Liver (tissue), 8 donors: ENCODE measurements at regions not wholly inside any gene's neighbourhood (a gene's known extent, or its start where the extent isn't known, plus 50 kb on each side); places are given as distances from the start of the nearest gene placed in this dataset.

ENCODE experiments used
- DNase-seq: peaks from one replicate; pipeline ENCODE4 v3.0.0-alpha.2; 2017; ENCODE audit warnings: low spot score
- H3K27ac ChIP-seq, 2 donors: one replicate each; pipeline ENCODE4 v1.7.0; 2013; ENCODE audit warnings: inconsistent platforms in 2 of 2, low read length in 2 of 2, control low read depth in 1 of 2, low read depth in 1 of 2, mild to moderate bottlenecking in 1 of 2
- H3K27me3 ChIP-seq, 4 donors: one replicate each; pipeline versions ENCODE4 v1.6.1 to v1.7.0; 2013; ENCODE audit warnings: low read length in 3 of 4, inconsistent platforms in 1 of 4, mild to moderate bottlenecking in 1 of 4, moderate library complexity in 1 of 4; ENCODE audit not compliant: control insufficient read depth in 4 of 4, insufficient read depth in 4 of 4
- H3K36me3 ChIP-seq, 4 donors: one replicate each; pipeline versions ENCODE4 v1.6.1 to v1.7.0; 2013; ENCODE audit warnings: low read length in 3 of 4, mild to moderate bottlenecking in 3 of 4, low read depth in 1 of 4, moderate library complexity in 1 of 4; ENCODE audit not compliant: control insufficient read depth in 4 of 4, insufficient read depth in 3 of 4
- H3K4me1 ChIP-seq, 4 donors: one replicate each; pipeline versions ENCODE4 v1.6.1 to v1.7.0; 2013; ENCODE audit warnings: low read length in 3 of 4, mild to moderate bottlenecking in 3 of 4, moderate library complexity in 1 of 4; ENCODE audit not compliant: control insufficient read depth in 4 of 4, insufficient read depth in 4 of 4
- H3K4me3 ChIP-seq, 3 donors: one replicate each; pipeline versions ENCODE4 v1.6.1 to v1.7.0; 2013; ENCODE audit warnings: low read length in 3 of 3, control low read depth in 1 of 3, low read depth in 1 of 3, mild to moderate bottlenecking in 1 of 3
- H3K9ac ChIP-seq, 2 donors: one replicate each; pipeline ENCODE4 v1.7.0; 2013; ENCODE audit warnings: low read length in 2 of 2, mild to moderate bottlenecking in 2 of 2, moderate library complexity in 2 of 2, control low read depth in 1 of 2, low read depth in 1 of 2
- H3K9me3 ChIP-seq, 4 donors: one replicate each; pipeline versions ENCODE4 v1.6.1 to v1.7.0; 2013; ENCODE audit warnings: low read length in 3 of 4; ENCODE audit not compliant: control insufficient read depth in 4 of 4
- EGR1 ChIP-seq, 2 donors: IDR thresholded peaks; 2 replicates each; pipeline ENCODE4 v1.6.1; 2016 to 2018; ENCODE audit warnings: antibody characterized with exemption in 2 of 2, low read depth in 2 of 2
- FOXA1 ChIP-seq: IDR thresholded peaks from 2 replicates; pipeline ENCODE4 v1.6.1; 2016; ENCODE audit warnings: antibody characterized with exemption
- FOXA2 ChIP-seq: IDR thresholded peaks from 2 replicates; pipeline ENCODE4 v1.6.1; 2016; ENCODE audit warnings: antibody characterized with exemption
- GABPA ChIP-seq, 2 donors: IDR thresholded peaks in 1 of 2; conservative IDR thresholded peaks in 1 of 2; 2 replicates each; pipeline ENCODE4 v1.6.1; 2016; ENCODE audit warnings: antibody characterized with exemption in 2 of 2, mild to moderate bottlenecking in 1 of 2, moderate library complexity in 1 of 2
- HNF4A ChIP-seq, 2 donors: conservative IDR thresholded peaks; 2 replicates each; pipeline ENCODE4 v1.6.1; 2016; ENCODE audit warnings: antibody characterized with exemption in 2 of 2, mild to moderate bottlenecking in 2 of 2
- HNF4G ChIP-seq: IDR thresholded peaks from 2 replicates; pipeline ENCODE4 v1.6.1; 2016; ENCODE audit warnings: antibody characterized with exemption
- JUND ChIP-seq, 2 donors: IDR thresholded peaks; 2 replicates each; pipeline ENCODE4 v1.6.1; 2016; ENCODE audit warnings: antibody characterized with exemption in 2 of 2
- NR2F2 ChIP-seq: IDR thresholded peaks from 2 replicates; pipeline ENCODE4 v1.6.1; 2016; ENCODE audit warnings: antibody characterized with exemption
- RAD21 ChIP-seq, 2 donors: IDR thresholded peaks; 2 replicates each; pipeline ENCODE4 v1.6.1; 2016; ENCODE audit warnings: antibody characterized with exemption in 2 of 2, mild to moderate bottlenecking in 2 of 2
- RXRA ChIP-seq, 2 donors: IDR thresholded peaks; 2 replicates each; pipeline ENCODE4 v1.6.1; 2017 to 2018; ENCODE audit warnings: antibody characterized with exemption in 2 of 2, mild to moderate bottlenecking in 1 of 2
- SP1 ChIP-seq: IDR thresholded peaks from 2 replicates; pipeline ENCODE4 v1.6.1; 2018; ENCODE audit warnings: antibody characterized with exemption, mild to moderate bottlenecking
- TAF1 ChIP-seq: conservative IDR thresholded peaks from 2 replicates; pipeline ENCODE4 v1.6.1; 2016; ENCODE audit warnings: antibody characterized with exemption, mild to moderate bottlenecking
- YY1 ChIP-seq: IDR thresholded peaks from 2 replicates; pipeline ENCODE4 v1.6.1; 2016; ENCODE audit warnings: antibody characterized with exemption, mild to moderate bottlenecking
- WGBS: extraction: QIAGEN DNeasy Blood & Tissue Kit; methylation state at CpG from one replicate; pipeline ENCODE4 v1.1.7; 2013; 5-methylcytosine and 5-hydroxymethylcytosine counted together
- TF ChIP-seq, protein P1 (sequence below): fragments of 150-350 bp; IDR thresholded peaks from 2 replicates; pipeline ENCODE4 v1.5.1; 2017; ENCODE audit warnings: improper control_type of control experiment, low read depth, low read length; ENCODE audit not compliant: missing input control
- TF ChIP-seq, protein P2 (sequence below): IDR thresholded peaks from 2 replicates; pipeline ENCODE4 v1.6.1; 2016; ENCODE audit warnings: antibody characterized with exemption
- TF ChIP-seq, protein P3 (sequence below): IDR thresholded peaks from 2 replicates; pipeline ENCODE4 v1.6.1; 2016; ENCODE audit warnings: antibody characterized with exemption
- TF ChIP-seq, protein P4 (sequence below): IDR thresholded peaks from 2 replicates; pipeline ENCODE4 v1.6.1; 2016; ENCODE audit warnings: antibody characterized with exemption, mild to moderate bottlenecking
- TF ChIP-seq, protein P5 (sequence below): IDR thresholded peaks from 2 replicates; pipeline ENCODE4 v1.6.1; 2016; ENCODE audit warnings: antibody characterized with exemption
- donor health status: healthy.
- donor health status: healthy.
- donor health status: healthy.
- donor health status: healthy.
- donor health status: healthy.

DNA sequence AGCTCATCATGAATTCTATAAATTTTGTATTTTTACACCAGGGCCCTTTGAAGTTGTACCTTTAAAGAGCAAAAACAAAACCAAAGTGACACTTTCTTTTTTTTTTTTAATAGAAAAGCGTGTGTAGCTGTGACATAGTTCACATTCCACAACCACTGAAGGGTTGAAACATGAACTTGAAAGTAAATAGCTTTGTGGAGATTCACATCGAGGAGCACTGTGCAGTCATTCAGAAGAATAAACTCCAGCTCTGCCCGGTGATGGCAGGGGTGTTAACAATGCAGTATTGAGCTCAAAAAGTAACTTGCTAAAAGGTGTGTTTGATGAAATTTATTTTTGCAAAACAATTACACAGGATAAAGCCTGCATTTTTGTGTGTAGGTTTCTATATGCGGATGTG, 1166.2 kb downstream of the TBC1D22A start:
- no peak overlapping the region for H3K4me3 ChIP-seq
- H3K27me3 ChIP-seq, result peaks cover 0 to 4% (median 0%) of the 10 kb centered on the region in 4 donors
- 49% methylated on average over 4 of the region's 4 CpGs for WGBS
- H3K9me3 ChIP-seq, result peaks cover 0 to 4% (median 1%) of the 10 kb centered on the region in 4 donors
- no peaks in the 10 kb centered on the region for H3K36me3 ChIP-seq
- no peaks in the 10 kb centered on the region for H3K4me1 ChIP-seq
- DNase-seq, result no peak
- H3K9ac ChIP-seq, result no peak overlapping the region
- no peak overlapping the region for H3K27ac ChIP-seq
- TF ChIP-seq EGR1 (IDR thresholded peaks at IDR 0.05; ENCODE audit: low read depth in 2 of 2), result no peak
- TF ChIP-seq GABPA (IDR thresholded peaks at IDR 0.05 in 1 of 2, conservative IDR thresholded peaks at IDR 0.05 in 1 of 2), result no peak
- TF ChIP-seq, protein P1, sequence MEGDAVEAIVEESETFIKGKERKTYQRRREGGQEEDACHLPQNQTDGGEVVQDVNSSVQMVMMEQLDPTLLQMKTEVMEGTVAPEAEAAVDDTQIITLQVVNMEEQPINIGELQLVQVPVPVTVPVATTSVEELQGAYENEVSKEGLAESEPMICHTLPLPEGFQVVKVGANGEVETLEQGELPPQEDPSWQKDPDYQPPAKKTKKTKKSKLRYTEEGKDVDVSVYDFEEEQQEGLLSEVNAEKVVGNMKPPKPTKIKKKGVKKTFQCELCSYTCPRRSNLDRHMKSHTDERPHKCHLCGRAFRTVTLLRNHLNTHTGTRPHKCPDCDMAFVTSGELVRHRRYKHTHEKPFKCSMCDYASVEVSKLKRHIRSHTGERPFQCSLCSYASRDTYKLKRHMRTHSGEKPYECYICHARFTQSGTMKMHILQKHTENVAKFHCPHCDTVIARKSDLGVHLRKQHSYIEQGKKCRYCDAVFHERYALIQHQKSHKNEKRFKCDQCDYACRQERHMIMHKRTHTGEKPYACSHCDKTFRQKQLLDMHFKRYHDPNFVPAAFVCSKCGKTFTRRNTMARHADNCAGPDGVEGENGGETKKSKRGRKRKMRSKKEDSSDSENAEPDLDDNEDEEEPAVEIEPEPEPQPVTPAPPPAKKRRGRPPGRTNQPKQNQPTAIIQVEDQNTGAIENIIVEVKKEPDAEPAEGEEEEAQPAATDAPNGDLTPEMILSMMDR, result no peak
- no peak for TF ChIP-seq HNF4G
- no peak for TF ChIP-seq JUND (IDR thresholded peaks at IDR 0.05)
- TF ChIP-seq, protein P2, sequence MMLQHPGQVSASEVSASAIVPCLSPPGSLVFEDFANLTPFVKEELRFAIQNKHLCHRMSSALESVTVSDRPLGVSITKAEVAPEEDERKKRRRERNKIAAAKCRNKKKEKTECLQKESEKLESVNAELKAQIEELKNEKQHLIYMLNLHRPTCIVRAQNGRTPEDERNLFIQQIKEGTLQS, result no peak
- TF ChIP-seq, protein P3, sequence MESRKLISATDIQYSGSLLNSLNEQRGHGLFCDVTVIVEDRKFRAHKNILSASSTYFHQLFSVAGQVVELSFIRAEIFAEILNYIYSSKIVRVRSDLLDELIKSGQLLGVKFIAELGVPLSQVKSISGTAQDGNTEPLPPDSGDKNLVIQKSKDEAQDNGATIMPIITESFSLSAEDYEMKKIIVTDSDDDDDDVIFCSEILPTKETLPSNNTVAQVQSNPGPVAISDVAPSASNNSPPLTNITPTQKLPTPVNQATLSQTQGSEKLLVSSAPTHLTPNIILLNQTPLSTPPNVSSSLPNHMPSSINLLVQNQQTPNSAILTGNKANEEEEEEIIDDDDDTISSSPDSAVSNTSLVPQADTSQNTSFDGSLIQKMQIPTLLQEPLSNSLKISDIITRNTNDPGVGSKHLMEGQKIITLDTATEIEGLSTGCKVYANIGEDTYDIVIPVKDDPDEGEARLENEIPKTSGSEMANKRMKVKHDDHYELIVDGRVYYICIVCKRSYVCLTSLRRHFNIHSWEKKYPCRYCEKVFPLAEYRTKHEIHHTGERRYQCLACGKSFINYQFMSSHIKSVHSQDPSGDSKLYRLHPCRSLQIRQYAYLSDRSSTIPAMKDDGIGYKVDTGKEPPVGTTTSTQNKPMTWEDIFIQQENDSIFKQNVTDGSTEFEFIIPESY, result no peak
- TF ChIP-seq, protein P4, sequence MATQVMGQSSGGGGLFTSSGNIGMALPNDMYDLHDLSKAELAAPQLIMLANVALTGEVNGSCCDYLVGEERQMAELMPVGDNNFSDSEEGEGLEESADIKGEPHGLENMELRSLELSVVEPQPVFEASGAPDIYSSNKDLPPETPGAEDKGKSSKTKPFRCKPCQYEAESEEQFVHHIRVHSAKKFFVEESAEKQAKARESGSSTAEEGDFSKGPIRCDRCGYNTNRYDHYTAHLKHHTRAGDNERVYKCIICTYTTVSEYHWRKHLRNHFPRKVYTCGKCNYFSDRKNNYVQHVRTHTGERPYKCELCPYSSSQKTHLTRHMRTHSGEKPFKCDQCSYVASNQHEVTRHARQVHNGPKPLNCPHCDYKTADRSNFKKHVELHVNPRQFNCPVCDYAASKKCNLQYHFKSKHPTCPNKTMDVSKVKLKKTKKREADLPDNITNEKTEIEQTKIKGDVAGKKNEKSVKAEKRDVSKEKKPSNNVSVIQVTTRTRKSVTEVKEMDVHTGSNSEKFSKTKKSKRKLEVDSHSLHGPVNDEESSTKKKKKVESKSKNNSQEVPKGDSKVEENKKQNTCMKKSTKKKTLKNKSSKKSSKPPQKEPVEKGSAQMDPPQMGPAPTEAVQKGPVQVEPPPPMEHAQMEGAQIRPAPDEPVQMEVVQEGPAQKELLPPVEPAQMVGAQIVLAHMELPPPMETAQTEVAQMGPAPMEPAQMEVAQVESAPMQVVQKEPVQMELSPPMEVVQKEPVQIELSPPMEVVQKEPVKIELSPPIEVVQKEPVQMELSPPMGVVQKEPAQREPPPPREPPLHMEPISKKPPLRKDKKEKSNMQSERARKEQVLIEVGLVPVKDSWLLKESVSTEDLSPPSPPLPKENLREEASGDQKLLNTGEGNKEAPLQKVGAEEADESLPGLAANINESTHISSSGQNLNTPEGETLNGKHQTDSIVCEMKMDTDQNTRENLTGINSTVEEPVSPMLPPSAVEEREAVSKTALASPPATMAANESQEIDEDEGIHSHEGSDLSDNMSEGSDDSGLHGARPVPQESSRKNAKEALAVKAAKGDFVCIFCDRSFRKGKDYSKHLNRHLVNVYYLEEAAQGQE, result no peak
- no peak for TF ChIP-seq TAF1
- no peak for TF ChIP-seq FOXA2
- no peak for TF ChIP-seq RAD21 (IDR thresholded peaks at IDR 0.05)
- TF ChIP-seq YY1, result no peak
- TF ChIP-seq SP1, result no peak
- TF ChIP-seq HNF4A (conservative IDR thresholded peaks at IDR 0.05), result no peak
- TF ChIP-seq, protein P5, sequence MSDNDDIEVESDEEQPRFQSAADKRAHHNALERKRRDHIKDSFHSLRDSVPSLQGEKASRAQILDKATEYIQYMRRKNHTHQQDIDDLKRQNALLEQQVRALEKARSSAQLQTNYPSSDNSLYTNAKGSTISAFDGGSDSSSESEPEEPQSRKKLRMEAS, result no peak
- no peak for TF ChIP-seq FOXA1
- no peak for TF ChIP-seq RXRA (IDR thresholded peaks at IDR 0.05)
- no peak for TF ChIP-seq NR2F2
